GM21723 (cell line): ENCODE measurements at regions not wholly inside any gene's neighbourhood (a gene's known extent, or its start where the extent isn't known, plus 50 kb on each side); places are given as distances from the start of the nearest gene placed in this dataset.
A peak's percentile ranks its signal among the peaks of the same experiment; 100 is the strongest.

Source experiments
- ATAC-seq: cut with Tn5 transposase; IDR thresholded peaks from one replicate; pipeline ENCODE4 v1.9.1; 2021; ENCODE audit warnings: mild to moderate bottlenecking, moderate library complexity; ENCODE audit not compliant: unreplicated experiment

GRCh38 chrX:73768886-73769285 is 83.6 kb downstream of the XIST start:
- no peak for ATAC-seq

DNA sequence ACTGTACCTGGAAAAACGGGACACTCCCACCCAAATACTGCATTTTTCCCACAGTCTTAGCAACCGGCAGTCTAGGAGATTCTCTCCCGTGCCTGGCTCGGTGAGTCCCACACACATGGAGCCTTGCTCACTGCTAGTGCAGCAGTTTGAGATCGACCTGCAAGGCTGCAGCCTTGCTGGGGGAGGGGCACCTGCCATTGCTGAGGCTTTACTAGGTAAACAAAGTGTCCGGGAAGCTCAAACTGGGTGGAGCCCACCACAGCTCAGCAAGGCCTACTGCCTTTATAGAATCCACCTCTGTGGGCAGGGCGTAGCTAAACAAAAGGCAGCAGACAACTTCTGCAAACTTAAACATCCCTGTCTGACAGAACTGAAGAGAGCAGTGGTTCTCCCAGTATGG is 84.4 kb downstream of the XIST start:
- no peak for ATAC-seq

DNA sequence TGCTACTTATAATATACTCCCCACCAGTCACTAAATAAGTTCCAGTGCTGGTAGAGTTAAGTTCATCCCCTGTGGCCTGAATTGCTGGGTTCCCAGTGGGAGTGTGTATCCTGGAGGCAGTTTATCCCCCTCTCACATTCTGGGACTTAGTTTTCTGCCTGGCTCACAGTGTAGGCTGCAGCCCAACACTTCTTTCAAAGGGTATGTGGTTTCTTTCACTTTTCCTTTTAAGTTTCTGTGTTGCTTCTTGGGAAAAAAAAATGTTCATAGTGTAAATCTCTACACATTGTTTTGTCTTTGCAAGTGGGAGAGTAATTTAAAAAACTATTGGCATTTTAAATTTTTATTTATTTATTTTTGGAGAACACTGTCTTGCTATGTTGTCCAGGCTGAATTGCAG is 85.5 kb downstream of the XIST start:
- ATAC-seq = no peak

DNA sequence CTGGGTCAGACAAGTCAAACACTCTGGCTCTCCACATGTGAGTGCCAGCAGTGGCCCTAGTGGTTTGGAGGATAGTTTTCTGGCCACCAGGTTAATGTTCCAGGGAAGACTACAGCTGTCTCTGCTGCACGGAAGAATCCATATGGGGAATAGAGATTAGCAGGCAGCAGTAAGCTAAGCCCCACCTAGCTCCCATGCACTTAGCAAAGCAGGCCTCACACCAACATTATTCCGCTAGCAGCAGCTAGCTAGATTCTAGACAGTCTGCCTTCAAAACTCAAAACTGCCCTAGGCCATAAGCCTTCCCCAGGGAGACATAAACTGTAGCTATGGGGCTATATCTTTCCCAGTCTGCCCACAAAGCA is 86.1 kb downstream of the XIST start:
- ATAC-seq = no peak

DNA sequence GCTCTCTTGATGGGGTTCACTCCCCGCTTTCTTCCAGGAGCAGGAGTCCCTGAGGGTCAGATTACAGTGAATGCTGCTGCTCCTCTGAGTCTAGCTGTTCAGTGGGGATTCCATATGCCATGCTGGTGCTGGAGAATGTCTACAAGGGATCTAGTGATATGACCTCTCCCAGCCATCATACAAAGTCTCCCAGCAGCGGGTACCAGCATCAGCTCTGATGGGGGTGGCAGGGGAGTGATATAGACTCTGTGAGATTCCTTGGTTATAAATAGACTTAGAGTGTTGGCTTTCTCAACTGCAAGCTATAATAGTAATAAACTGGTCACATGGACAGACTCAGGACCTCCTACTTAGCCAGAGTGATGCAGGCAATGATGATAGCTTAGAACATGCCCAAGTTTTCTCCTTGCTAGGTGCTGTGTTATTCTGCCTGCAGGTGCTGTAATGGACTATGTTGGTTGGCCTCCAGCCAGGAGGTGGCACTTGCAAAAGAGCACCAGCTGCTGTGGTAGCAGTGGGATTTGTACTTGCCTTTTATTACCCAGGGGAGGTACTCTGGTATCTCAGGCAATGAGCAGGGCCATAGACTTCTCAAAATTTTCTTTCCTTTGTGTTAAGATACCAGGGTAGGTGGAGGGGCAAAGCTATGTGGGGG is 86.6 kb downstream of the XIST start:
- ATAC-seq = no peak

GRCh38 chrX:73758250-73758649 is 94.3 kb downstream of the XIST start:
- peak; percentile 94 for ATAC-seq
